GM18870 (cell line): ENCODE measurements at regions not wholly inside any gene's neighbourhood (a gene's known extent, or its start where the extent isn't known, plus 50 kb on each side); places are given as distances from the start of the nearest gene placed in this dataset.

Source experiments
- ATAC-seq: cut with Tn5 transposase; IDR thresholded peaks from one replicate; pipeline ENCODE4 v1.9.1; 2021; ENCODE audit warnings: moderate library complexity; ENCODE audit not compliant: unreplicated experiment

DNA sequence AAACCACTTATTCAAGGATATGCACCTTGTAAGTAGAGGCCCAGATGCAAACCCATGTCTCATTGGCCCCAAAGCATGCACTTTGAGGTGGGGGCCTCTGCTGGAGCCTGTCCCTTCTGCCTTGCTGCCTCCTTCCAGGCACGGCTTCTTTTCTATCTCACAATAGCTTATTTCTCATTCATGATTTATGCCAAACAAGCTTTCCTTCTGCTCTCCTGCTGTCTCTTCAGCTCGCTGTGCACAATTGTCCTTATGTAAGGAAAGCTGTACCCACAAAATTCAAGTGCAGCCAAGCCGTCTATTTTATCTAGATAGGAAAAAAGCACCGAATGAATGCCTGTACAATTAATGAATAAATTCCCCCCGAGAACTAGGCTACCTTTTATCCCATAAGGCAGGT lies 124.8 kb upstream of the PACRGL start:
- no peak for ATAC-seq

DNA sequence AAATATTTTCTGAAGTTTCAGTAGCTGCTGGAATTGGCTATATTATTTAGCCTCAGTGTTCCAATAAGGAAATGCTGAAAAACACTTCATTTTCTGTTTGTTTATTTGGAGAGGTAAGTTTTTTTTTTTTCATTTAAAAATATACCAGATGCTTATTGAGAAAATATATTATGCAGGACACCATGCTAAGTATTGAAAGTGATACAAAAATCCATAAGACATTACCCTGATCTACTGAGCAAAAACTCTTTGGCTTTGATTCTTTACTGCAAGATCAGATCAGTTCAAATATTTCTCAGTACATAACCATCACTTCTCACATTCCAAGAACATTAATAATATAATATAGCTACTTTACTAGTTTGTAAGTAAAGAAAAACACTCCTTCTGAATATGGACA lies 123.4 kb upstream of the PACRGL start:
- no peak for ATAC-seq

DNA sequence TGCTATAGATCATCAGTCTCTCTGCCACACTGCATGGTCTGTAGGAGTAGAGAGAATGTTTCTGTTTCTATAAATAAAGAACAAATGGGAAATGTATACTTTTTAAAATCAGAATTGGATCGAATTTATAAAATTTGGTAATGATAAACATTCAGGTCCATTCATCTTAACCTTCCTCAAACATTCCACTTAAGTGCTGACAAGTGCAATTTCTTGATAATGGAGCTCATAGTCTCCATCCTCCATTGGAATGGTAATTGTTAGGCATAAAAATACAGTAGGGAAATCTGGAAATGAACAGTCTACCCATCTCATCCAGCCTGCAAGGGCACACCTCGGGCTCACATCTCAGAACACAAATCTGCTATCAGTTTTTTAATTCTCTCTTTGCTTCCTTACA lies 122.6 kb upstream of the PACRGL start:
- no peak for ATAC-seq

DNA sequence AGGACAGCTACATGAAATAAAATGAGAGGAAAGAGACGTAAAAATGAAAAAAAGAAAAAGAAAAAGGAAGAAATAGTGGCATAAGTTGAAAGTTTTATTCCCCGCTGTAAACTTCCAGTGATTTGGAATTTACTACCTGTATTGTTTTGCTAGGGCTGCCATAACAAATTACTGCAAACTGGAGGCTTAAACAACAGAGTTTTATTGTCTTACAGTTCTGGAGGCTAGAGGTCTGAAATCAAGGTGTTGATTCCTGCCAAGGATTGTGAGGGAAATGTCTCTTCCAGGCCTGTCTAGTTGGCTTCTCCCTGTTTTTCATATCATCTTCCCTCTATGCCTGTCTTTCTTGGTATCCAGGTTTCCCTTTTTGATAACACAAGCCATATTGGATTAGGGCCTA lies 119.4 kb upstream of the PACRGL start:
- no peak for ATAC-seq

DNA sequence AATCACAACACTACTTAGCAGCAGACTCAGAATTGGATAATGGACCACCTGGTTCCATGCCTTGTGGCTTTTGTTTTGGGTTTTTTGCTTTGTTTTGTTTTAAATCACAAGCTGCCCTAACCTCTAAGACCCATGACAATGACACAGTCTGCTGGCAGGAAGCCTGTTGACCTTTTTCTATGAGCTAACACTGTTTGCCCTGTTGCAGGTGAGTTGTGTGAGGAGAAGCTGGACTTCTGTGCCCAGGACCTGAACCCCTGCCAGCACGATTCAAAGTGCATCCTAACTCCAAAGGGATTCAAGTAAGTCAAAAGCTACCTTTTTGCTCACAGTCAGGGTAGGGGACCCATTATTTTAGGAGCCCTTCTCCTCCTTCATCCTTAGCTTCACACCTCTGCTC lies 110.8 kb upstream of the PACRGL start:
- ATAC-seq, result no peak

DNA sequence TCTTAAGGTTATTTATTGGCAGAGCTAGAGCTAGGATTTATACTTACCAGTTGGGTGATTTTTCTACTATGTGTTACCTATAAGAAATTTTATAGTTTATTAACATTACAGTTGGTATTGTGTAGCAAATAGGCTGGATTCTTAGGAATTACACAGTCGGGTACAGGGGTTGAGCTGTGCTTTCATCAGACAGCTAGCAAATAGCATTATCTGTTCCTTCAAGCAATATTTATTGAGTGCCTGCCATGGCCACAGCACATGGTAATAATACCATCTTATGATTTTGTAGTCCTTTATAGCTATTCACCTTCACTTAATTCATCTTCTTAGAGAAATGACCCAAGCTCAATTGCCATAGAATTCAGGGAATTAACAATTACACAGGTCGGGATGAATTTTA lies 109.4 kb upstream of the PACRGL start:
- ATAC-seq, result no peak

DNA sequence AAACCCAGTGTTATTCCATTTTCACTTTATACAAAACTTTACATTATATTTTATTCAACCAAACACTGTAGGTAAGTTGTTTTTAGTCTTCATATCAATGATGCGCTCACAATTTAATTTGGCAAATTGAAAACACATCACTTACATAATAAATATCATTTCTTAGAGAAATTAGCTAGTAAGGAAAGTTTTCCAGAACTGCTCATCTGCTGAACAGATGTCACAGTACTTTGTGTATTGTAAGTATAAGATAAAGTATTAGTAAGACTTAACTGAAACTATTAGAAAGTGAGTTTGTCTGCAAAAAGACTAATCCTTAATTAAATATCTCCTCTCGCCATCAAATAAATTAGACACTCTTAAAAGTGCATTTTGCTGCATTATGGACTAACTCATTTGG lies 108.7 kb upstream of the PACRGL start:
- ATAC-seq, result no peak

DNA sequence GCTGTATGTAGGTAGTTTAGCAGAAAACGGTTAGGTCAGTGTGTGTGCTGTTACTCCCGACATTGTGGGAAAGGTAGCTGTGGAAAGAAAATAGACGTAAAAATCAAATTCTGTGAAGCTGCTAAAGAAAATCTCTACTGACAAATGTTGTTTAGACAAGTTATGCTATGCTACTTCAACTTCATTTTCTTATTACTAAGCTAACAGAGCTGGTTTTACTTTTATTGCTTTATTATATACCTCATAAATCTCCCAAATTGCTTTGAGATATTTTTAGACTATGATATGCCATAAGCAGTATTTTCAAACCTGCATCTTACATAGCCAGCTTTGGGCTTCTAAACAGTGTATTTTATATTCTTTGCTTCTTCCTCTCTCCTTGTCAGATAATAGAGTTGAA lies 108.2 kb upstream of the PACRGL start:
- ATAC-seq, result no peak

DNA sequence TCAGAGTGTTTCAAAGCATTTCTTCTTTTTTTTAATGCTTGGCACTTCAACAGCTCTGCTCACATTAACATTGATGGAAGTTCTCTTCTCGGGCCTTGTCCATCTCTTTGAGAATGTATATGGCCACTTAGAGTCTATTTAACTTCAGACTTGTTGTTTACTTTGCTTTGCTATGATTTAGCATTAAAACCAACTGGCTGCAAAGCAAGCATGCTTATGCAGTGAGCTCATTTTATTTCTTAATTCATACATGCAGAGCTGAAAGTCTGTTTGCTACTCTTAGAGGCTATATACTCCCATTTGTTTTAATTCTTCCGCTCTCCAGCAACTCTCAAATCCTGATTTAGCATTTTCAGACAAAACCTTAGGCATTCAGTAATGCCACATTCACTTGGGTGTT lies 107.6 kb upstream of the PACRGL start:
- ATAC-seq, result no peak

DNA sequence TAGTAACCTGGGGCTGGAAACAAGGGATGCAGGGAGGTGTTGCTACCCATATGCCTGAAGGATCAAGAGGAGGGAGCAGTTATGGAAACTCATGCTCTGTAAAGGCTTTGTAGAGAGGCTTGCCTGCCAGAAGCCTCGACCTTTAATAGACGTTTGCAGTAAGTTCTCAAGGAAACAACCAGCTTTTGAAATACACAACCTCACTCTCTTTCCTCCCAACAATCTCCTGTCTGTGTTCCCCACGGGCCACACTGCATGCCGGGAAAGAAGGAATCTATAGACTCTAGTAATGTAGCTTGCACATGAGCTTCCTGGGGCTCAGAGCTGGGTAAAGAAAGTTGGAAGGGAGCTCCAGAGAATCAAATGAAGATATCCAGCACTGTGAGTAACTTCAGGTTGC lies 101.6 kb upstream of the PACRGL start:
- ATAC-seq, result no peak

DNA sequence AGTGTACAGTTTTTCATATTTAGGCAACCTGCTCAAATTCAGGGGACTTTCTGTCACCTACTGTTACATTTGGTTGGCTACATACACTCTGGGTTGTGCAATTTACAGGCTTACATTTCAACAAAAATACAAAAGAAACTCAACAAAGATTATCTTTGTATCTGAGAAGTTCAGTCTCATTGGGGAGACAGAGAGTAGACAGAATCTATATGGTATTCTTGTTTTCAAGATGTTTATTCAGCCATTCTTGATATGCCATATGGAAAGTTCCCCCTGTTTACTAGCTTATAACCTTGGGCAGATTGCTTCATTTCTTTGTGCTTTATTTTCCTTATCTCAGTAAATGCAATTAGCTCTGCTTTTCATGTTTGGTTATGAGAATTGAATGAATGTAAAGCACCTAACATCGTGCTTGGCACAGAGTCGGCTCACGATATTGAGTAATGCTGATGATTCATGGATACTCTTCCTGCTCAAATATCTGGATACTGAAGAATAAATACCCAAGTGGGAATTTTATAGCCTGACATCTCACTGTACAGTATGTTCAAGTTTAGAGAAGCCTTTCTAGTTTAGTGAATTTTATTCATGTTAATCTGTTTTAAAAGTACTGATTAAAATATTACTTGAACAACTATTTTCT lies 96.5 kb upstream of the PACRGL start:
- ATAC-seq, result no peak

DNA sequence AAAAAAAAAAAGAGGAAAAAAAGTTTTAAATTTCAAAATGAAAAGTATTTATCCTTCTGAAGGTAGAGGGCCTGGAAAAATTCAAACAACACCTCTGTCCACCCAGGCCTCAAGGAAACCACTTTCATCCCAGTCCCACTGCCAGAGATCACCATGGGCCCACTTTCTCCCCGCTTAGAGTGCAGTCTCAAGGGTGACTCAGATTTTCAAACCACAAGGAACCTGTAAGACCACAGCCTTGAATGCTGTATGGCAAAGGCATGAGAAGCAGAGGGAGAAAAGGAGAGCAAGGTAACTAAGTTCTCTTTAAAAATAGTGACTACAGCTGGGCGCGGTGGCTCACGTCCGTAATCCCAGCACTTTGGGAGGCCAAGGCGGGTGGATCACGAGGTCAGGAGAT lies 87.9 kb upstream of the PACRGL start:
- ATAC-seq, result no peak

DNA sequence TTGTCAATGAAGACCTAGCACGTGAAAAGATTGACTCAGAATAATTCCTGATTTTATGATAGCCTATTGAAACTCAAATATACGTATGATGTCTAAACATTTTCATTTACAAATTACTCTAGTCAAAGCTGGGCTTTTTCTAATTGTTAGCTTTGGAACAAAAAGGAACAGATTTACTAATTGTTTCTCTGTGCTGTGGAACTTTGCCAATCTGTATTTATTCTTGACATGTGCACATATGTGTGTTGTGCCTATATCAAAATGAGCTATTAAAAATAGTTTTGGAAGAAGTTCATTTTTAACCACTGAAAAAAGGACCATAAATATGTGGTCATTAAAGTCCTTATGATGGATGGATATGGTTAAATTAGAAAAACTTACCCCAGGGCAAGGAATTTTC lies 85.4 kb upstream of the PACRGL start:
- ATAC-seq, result no peak

DNA sequence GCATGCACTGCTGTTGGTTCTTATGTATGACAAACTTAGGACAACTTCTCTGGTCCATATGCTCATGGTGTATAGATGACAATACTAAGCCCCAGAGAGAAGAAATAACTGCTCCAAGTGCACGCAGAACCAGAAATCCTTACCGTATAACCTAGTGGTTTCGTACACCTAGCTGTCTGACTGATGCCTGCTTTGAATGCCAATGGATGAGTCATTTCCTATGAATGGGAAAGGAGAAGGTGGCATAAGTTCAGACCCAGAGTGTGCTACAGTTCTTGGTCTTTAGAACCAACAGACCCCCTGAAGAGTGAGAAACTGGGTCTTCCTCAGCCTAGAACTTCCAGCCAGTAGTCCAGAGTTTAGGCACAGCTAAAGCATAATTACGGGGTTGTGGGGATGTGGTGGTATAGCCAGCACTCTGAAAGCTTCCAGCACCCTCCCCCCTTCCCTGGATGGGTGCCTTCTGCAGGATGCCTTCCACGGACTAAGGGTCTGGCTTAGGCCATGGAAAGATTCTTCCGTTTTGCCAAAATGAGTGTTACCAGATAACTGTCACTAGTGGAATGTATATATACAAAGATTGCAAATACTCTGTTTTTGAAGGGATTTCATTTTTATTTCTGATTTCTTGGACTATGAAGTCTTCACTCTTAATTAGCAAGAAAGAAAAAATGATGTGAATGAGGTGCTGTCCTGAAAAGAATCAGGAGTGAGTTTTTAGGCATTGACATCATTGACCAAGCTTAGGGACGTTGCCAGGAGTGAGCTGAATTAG lies 84.6 kb upstream of the PACRGL start:
- no peak for ATAC-seq

DNA sequence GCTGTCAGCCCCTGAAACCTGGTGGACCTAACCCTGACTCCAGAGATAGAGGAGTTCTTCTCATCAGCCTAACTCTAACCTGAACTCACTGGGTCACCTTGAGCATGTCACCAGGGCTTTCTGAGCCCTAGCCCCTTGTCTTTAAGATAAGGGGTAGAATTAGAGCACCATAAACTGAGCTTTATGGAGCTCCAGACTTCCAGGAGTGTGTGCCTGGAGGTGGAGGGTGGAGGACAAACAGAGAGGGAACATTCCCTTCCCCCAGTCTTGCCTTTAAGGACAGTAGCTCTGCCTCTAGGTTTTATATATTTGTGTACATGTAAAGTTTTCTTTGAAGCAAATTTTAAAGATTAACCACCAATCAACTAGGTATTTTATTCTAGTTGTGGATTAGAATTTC lies 83.9 kb upstream of the PACRGL start:
- ATAC-seq, result no peak

DNA sequence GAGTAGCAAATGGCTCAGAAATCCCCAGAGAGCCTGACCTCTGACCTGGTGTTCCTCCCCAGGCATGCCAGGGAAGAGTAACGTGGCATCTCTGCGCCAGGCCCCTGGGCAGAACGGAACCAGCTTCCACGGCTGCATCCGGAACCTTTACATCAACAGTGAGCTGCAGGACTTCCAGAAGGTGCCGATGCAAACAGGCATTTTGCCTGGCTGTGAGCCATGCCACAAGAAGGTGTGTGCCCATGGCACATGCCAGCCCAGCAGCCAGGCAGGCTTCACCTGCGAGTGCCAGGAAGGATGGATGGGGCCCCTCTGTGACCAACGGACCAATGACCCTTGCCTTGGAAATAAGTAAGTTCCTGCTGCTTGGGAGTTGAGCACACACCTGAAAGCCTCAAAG lies 83.4 kb upstream of the PACRGL start:
- ATAC-seq, result no peak

DNA sequence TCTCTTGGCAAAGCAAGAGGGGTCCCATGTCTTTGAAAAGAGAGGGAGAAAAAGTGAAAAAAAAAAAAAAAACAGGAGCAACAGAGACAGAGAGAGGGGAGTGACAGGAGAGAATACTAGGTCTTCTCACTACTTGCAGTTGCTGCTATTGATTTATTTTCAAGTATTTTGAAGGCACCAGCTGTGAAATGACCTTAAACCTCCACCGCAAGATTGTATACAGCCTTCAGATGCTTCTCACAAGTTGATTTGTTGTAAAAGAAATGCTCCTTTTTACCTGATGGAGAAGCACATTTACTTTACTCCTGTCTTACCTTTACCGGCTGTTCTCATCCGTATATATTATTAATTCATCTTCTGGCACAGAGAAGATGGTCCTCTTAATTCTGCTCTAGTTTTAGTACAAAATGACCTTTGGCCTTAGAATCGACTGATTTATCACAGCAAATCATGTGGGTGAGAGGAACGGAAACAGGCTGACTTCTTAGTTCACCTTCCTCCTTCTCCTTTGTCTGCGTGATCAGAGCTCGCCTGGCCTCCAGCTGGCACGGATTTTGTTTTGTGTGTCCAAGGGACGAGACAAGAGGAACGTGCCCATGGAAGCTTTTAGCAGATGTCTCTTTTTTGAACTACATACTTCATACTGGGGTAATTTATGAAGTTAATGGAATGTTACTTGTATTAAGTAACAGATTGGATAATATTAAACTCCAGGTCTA lies 82.4 kb upstream of the PACRGL start:
- no peak for ATAC-seq

DNA sequence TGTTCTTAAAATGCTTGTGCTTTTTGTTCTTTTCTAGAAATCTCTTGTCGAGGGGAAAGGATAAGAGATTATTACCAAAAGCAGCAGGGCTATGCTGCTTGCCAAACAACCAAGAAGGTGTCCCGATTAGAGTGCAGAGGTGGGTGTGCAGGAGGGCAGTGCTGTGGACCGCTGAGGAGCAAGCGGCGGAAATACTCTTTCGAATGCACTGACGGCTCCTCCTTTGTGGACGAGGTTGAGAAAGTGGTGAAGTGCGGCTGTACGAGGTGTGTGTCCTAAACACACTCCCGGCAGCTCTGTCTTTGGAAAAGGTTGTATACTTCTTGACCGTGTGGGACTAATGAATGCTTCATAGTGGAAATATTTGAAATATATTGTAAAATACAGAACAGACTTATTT lies 81.5 kb upstream of the PACRGL start:
- ATAC-seq, result no peak

DNA sequence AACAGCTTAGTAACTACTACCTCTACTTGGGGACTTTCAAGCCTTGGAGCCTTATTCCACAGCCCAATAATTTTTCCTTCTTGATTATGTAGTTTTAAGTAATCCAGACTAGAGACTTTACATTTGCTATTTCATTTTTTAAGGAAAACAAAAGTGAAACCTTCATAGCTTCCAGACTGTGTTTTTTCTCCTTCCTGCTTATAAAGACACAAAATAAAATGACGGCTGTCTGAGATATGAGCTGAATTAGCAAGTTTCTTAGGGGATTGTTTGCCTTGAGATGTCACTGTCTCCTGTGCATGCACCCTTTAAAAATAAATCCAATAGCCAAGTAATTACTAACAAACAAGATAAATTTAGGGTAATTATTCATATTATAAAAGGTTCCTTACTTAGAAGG lies 78.8 kb upstream of the PACRGL start:
- ATAC-seq, result no peak

DNA sequence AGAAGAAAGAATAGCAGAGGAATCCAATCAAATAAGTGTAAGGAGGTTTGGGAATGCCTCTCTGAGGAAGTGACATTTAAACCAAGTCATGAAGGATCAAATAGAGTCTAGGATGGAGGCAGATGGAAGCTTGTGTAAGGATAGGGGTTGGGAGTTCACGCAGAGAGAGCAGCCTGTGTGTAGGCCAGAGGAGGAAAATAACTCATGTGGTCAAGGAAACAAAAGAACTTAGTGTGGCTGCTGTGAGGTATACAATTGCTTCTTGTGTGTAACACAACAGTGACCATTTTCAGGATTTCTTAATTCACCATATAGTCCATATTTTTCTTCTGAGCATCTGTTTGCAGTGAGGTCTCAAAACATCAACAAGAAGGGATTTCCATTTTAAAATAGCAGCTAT lies 77.6 kb upstream of the PACRGL start:
- no peak for ATAC-seq

DNA sequence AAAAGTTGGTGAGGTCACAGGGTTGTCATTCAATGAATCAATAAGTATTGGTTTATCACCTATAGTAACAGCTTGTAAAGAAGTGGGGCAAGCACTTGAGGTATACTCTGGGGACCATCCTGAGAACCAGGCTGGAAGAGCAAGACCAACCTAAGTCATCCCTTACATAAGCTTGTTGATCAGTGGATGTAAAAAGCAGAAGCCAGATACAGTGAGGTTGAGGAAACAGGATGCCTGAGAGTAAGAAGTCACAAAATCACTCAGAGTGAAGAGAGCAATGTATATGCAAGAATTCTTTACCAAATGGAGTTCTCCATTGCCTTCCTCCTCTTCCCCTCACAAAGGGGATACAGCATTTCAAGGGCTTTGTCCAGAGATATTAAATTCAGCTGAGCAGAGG lies 76.3 kb upstream of the PACRGL start:
- ATAC-seq, result no peak

DNA sequence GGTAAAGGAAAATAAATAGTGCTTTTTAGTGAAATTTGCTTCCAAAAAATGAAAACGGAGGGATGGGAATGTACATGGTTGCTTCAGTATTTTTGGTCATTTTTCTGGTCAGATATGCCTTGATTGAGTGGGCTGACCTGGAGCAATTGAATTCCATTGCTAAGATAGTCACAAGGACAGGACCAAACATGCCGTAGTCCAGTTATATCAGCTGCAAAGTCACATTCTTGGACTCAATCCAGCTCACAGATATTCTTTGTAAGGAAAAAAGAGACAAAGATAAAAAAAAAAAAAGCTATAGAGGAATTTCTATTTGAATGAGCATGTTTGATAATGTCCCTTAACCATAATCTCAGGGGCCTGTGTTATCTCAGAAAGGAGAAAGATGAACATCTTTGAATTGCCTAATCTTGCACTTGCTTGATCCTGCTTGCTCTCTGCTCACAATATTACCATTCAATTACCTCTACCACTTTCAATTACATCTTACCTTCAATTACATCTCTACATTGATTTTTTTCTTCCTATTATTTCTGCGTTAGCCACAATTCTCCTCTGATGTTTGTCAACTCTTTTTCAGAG lies 75.4 kb upstream of the PACRGL start:
- ATAC-seq, result no peak
